Keratinocyte (primary cell): ENCODE measurements at regions not wholly inside any gene's neighbourhood (a gene's known extent, or its start where the extent isn't known, plus 50 kb on each side); places are given as distances from the start of the nearest gene placed in this dataset.

ENCODE experiments used
- EZH2 ChIP-seq: IDR thresholded peaks from one replicate; pipeline ENCODE4 v1.6.1; 2012; ENCODE audit warnings: inconsistent platforms, mild to moderate bottlenecking, low read length, moderate library complexity
- TF ChIP-seq, protein P1 (sequence below), 3 experiments: IDR thresholded peaks in 1 of 3; conservative IDR thresholded peaks in 1 of 3; optimal IDR thresholded peaks in 1 of 3; 2 replicates in 2 of 3; 3 replicates in 1 of 3; pipeline versions ENCODE3 to v1.5.1; 2011; ENCODE audit warnings: low read length in 3 of 3, mild to moderate bottlenecking in 3 of 3, moderate library complexity in 2 of 3, control low read depth in 1 of 3, inconsistent platforms in 1 of 3; ENCODE audit not compliant: insufficient read depth in 2 of 3; ENCODE audit errors: extremely low read depth in 1 of 3

DNA sequence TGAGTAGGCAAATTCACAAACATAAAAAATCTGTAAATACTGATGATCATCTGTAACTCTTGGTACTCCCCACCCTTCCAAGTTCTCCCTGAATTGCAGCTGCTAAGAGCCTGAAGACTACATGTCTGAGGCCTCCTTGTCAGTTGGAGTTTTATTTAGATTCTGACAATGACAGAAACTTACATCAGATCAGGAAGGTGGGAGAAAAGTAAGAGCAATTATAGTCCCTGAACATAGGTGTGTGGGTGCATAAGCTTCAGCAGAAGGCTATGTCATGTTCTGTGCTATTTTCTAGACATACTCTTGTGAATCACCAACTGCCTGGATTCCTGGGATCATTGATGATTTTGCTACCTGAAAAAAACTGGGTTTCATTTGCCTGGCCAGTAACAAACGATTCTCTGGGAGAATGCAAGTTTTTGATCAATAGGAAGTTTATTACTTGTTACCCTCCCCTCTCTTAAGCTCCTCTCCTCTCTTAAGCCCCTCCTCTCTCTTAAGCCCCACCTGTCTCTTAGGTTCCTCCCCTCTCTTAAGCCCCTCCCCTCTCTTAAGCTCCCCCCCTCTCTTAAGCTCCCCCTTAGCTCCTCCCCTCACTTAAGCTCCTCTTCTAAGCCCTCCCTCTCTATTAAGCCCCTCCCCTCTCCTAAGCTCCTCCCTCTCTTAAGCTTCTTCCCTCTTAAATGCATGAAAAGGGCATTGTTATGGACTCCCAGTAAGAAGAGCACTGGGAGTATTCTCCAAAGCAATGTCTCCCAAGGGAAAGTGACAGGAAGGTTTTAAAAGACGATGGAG is 1183.4 kb upstream of the AUTS2 start:
- TF ChIP-seq, protein P1, sequence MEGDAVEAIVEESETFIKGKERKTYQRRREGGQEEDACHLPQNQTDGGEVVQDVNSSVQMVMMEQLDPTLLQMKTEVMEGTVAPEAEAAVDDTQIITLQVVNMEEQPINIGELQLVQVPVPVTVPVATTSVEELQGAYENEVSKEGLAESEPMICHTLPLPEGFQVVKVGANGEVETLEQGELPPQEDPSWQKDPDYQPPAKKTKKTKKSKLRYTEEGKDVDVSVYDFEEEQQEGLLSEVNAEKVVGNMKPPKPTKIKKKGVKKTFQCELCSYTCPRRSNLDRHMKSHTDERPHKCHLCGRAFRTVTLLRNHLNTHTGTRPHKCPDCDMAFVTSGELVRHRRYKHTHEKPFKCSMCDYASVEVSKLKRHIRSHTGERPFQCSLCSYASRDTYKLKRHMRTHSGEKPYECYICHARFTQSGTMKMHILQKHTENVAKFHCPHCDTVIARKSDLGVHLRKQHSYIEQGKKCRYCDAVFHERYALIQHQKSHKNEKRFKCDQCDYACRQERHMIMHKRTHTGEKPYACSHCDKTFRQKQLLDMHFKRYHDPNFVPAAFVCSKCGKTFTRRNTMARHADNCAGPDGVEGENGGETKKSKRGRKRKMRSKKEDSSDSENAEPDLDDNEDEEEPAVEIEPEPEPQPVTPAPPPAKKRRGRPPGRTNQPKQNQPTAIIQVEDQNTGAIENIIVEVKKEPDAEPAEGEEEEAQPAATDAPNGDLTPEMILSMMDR (optimal IDR thresholded peaks at IDR 0.05 in 1 of 3, IDR thresholded peaks at IDR 0.05 in 1 of 3, conservative IDR thresholded peaks at IDR 0.05 in 1 of 3; ENCODE audit: extremely low read depth in 1 of 3, insufficient read depth in 2 of 3, low read length in 3 of 3), result no peak
- TF ChIP-seq EZH2, result no peak
